SK-N-MC (cell line): ENCODE measurements at regions not wholly inside any gene's neighbourhood (a gene's known extent, or its start where the extent isn't known, plus 50 kb on each side); places are given as distances from the start of the nearest gene placed in this dataset.

Experiments used
- DNase-seq: peaks from one replicate; pipeline ENCODE4 v3.0.0-alpha.2; 2011; ENCODE audit warnings: low read depth, low spot score
- H3K27ac ChIP-seq: fragments of 200-600 bp; sonication (generic); 2 replicates; pipeline ENCODE4 v1.5.1; 2016; ENCODE audit warnings: mixed run types
- H3K36me3 ChIP-seq: fragments of 200-600 bp; sonication (generic); 2 replicates; pipeline ENCODE4 v1.6.1; 2017; ENCODE audit warnings: antibody characterized with exemption, low read length, mixed read lengths; ENCODE audit not compliant: insufficient read depth
- H3K4me3 ChIP-seq: fragments of 200-600 bp; sonication (generic); 2 replicates; pipeline ENCODE4 v1.5.1; 2016
- H3K9ac ChIP-seq: fragments of 200-600 bp; sonication (generic); 2 replicates; pipeline ENCODE4 v1.8.0; 2017; ENCODE audit warnings: mixed run types, mixed read lengths; ENCODE audit not compliant: insufficient read length
- H3K9me3 ChIP-seq: fragments of 200-600 bp; sonication (generic); 2 replicates; pipeline ENCODE4 v1.6.1; 2017; ENCODE audit warnings: low read depth, mild to moderate bottlenecking, antibody characterized with exemption, low read length, moderate library complexity, mixed read lengths
- EZH2 ChIP-seq: fragments of 200-600 bp; sonication (generic); IDR thresholded peaks from one replicate; pipeline ENCODE4 v1.6.1; 2017; ENCODE audit warnings: antibody characterized with exemption
- FOXP2 ChIP-seq: optimal IDR thresholded peaks from 2 replicates; pipeline ENCODE3; 2011; ENCODE audit warnings: mild to moderate bottlenecking, moderate library complexity; ENCODE audit not compliant: insufficient read depth; ENCODE audit errors: extremely low read length, control extremely low read depth
- POLR2AphosphoS5 ChIP-seq: IDR thresholded peaks from 2 replicates; pipeline ENCODE4 v1.6.1; 2012; ENCODE audit warnings: mild to moderate bottlenecking, low read depth, low read length, borderline replicate concordance

DNA sequence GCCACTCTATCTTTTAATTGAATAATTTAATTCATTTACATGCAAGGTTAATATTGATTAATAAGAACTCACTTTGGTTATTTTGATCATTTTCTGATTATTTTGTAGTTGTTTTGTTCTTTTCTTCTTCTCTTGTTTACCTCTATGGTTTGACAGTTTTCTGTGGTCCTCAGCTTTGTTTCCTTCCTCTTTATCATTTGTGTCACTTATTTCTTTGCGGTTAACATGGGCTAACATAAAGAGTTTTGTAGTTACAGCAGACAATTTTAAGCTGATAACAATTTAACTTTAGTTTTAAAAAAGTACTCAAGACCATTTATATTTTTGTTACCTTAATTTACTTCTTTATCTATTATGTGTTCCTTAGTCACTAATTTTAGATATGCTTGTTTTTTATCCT, 1032.8 kb upstream of the RAG2 start:
- Histone ChIP-seq H3K4me3 (no peak overlapping the region), H3K27ac (no peak overlapping the region), H3K9ac (no peak overlapping the region), H3K36me3 (no peaks in the 10 kb centered on the region), H3K9me3 (peaks cover 3% of the 10 kb centered on the region; the same call in 1 of the 2 replicates)
- no peak for DNase-seq
- TF ChIP-seq POLR2AphosphoS5, result no peak
- TF ChIP-seq EZH2, result no peak
- TF ChIP-seq FOXP2, result no peak

DNA sequence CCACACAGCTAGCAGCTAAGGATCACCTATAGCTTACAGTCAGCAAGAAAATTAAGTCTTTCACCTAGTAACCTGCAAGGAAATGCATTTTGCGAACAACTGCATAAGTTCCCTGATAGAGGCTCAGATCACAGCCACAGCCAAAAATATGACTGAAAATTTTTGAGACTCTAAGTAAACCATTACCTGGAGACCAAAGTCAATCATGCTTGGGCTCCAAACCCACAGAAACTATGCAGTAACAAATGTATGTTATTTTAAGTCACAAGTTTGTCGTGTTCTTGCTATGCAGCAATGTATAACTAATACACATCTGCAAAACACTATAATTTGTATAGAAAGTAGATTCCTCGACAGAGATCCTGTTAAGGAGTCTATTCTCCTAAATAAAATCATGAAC, 1025.7 kb upstream of the RAG2 start:
- Histone ChIP-seq H3K9ac (no peak overlapping the region), H3K4me3 (no peak overlapping the region), H3K9me3 (no peaks in the 10 kb centered on the region), H3K36me3 (no peaks in the 10 kb centered on the region), H3K27ac (no peak overlapping the region)
- no peak for DNase-seq
- TF ChIP-seq FOXP2, result no peak
- no peak for TF ChIP-seq EZH2
- no peak for TF ChIP-seq POLR2AphosphoS5

DNA sequence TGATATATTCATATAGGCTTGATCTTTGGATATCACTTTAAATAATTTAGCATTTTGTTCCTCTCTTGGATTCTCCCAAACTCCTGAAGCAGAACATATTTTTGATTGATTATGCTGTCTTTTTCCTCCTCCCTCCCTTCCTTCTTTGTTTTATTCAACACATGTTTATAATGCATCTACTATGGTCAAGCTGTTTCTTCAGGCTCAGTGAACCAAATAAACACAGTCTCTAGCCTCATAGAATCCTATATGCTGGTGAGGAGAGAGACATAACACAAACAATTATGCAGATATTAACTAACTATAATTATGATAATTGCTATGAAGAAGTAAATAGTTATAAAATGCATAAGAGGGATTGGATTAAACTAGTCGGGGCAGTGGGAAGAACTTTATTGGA, 1023.6 kb upstream of the RAG2 start:
- no peak overlapping the region for H3K9ac ChIP-seq
- no peak for DNase-seq
- H3K4me3 ChIP-seq, result no peak overlapping the region
- H3K36me3 ChIP-seq, result no peaks in the 10 kb centered on the region
- H3K27ac ChIP-seq, result no peak overlapping the region
- no peak for TF ChIP-seq FOXP2
- no peaks in the 10 kb centered on the region for H3K9me3 ChIP-seq

DNA sequence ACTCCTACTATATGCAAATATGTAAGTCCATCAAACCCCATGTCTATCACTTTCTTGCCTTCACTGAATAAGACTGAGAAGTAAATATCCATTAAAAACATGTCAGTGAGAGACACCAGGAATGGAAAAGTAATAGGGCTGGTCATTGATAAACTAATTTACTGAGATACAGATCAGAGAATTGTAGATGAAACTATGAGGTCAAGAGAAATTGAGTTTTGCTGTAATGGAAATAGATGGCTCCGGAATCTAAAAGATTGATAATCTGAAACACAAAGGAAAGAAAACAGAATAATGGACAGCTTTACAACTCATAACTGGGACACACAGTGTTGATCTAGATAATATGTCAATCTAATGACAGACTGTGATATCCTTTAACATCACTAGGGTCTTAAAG, 1018.3 kb upstream of the RAG2 start:
- no peak for DNase-seq
- Histone ChIP-seq H3K9ac (no peak overlapping the region), H3K36me3 (no peaks in the 10 kb centered on the region), H3K27ac (no peak overlapping the region), H3K9me3 (no peaks in the 10 kb centered on the region), H3K4me3 (no peak overlapping the region)
- TF ChIP-seq EZH2 (no peak), POLR2AphosphoS5 (no peak), FOXP2 (no peak)

DNA sequence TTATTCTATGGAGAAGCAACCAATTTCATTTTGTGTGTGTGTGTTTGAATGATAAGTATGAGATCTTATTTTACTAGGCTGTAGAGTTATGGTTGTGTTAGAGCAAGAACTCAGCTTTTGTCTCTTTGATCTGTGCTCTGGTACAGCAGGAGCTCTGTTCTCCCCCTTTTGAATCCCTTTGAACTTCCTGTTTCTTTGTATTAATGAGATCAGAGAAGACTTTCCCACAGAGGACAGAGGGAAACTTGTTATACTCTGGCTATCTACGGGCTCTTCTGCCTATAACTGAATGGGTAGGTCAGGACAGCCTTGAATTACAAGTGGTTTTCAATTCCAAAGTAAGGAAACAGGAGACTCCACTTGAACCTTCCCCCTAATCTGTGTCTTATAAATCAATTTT, 1015.0 kb upstream of the RAG2 start:
- no peak overlapping the region for H3K4me3 ChIP-seq
- H3K27ac ChIP-seq, result no peak overlapping the region
- no peak for TF ChIP-seq EZH2
- no peak for TF ChIP-seq FOXP2
- no peak for TF ChIP-seq POLR2AphosphoS5
- no peaks in the 10 kb centered on the region for H3K9me3 ChIP-seq
- no peaks in the 10 kb centered on the region for H3K36me3 ChIP-seq
- DNase-seq, result no peak
- H3K9ac ChIP-seq, result no peak overlapping the region

DNA sequence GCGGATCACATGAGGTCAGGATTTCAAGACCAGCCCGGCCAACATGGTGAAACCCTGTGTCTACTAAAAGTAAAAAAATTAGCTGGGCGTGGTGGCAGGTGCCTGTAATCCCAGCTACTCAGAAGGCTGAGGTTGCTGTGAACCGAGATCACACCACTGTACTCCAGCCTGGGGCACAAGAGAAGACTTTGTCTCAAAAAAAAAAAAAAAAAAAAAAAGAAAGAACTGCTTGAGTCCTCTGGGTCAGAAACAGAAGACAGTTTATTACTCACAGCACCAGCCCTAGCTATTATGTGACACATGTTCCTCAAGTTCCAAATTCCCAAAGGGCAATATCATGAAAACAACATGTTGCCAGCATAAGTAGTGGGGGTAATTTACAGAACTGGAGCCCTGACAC, 1014.1 kb upstream of the RAG2 start:
- Histone ChIP-seq H3K4me3 (no peak overlapping the region), H3K36me3 (no peaks in the 10 kb centered on the region), H3K9me3 (no peaks in the 10 kb centered on the region), H3K9ac (no peak overlapping the region), H3K27ac (no peak overlapping the region)
- DNase-seq, result no peak
- TF ChIP-seq POLR2AphosphoS5 (no peak), EZH2 (no peak), FOXP2 (no peak)

DNA sequence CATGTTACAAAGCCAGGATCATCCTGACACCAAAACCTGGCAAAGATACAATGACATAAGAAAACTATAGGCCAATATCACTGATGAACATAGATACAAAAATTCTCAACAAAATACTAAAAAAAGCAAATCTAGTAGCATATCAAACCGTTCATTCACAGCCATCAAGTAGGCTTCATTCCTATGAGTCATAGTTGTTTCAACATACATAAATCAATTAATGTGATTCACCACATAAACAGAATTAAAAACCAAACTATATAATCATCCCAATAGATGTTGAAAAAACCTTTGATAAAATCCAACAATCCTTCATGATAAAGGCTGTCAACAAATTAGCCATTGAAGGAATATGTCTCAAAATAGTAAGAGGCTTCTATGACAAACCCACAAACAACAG, 1007.2 kb upstream of the RAG2 start:
- no peaks in the 10 kb centered on the region for H3K36me3 ChIP-seq
- TF ChIP-seq FOXP2 (no peak), POLR2AphosphoS5 (no peak), EZH2 (no peak)
- no peak overlapping the region for H3K9ac ChIP-seq
- H3K27ac ChIP-seq, result no peak overlapping the region
- DNase-seq, result no peak
- H3K4me3 ChIP-seq, result no peak overlapping the region
- peaks cover 6% of the 10 kb centered on the region; the same call in 1 of the 2 replicates for H3K9me3 ChIP-seq

DNA sequence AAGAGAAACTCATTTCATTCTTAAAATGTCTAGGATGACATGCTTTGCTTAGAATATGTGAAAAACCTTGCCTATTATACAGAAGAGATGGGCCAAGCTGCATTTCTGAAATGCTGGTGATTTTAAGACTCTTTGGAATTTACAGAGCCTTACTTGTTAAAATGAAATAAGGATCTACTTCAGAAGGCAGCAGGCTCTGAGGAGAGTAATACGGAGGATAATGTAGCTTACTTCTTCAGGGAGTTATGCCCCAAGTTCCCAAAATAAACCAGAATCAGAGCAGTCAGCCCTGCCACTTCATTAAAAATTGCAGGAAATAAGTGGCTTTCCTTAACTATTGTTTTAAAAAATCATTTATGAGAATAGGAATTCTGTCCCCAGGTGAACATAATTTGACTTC, 1000.3 kb upstream of the RAG2 start:
- no peak overlapping the region for H3K4me3 ChIP-seq

GRCh38 chr11:37597776-37598175, 999.7 kb upstream of the RAG2 start:
- DNase-seq, result no peak
- Histone ChIP-seq H3K9me3 (peaks cover 6% of the 10 kb centered on the region; the same call in 1 of the 2 replicates), H3K36me3 (no peaks in the 10 kb centered on the region), H3K9ac (no peak overlapping the region), H3K4me3 (no peak overlapping the region), H3K27ac (peak overlapping the region; percentile 14; the same call in 1 of the 2 replicates)
- TF ChIP-seq EZH2 (no peak), POLR2AphosphoS5 (no peak), FOXP2 (no peak)

More for the DNA sequence above, 1000.3 kb upstream of the RAG2 start:
- TF ChIP-seq POLR2AphosphoS5 (no peak), EZH2 (no peak), FOXP2 (no peak)
- DNase-seq, result no peak
- Histone ChIP-seq H3K9ac (peak overlapping the region; percentile 14), H3K9me3 (peaks cover 6% of the 10 kb centered on the region; the same call in 1 of the 2 replicates), H3K27ac (peak overlapping the region; percentile 14; the same call in 1 of the 2 replicates), H3K36me3 (no peaks in the 10 kb centered on the region)
